ENCODE measurements at regions not wholly inside any gene's neighbourhood (a gene's known extent, or its start where the extent isn't known, plus 50 kb on each side); places are given as distances from the start of the nearest gene placed in this dataset.

- H3K9me3 Mint-ChIP-seq: no peaks in the 10 kb centered on the region
- no peaks in the 10 kb centered on the region for H3K36me3 Mint-ChIP-seq (ENCODE audit: low read depth)
- TF ChIP-seq CTCF (IDR thresholded peaks at IDR 0.05): no peak
- no peak overlapping the region for H3K27ac Mint-ChIP-seq
- DNase-seq: no peak
- H3K4me1 Mint-ChIP-seq (ENCODE audit: low read depth): peaks cover 13% of the 10 kb centered on the region
- H3K27me3 Mint-ChIP-seq (ENCODE audit: insufficient read depth): peaks cover 23% of the 10 kb centered on the region
- H3K4me3 Mint-ChIP-seq: no peak overlapping the region
Observed at GRCh38 chr6:44511126-44511525, 123.6 kb downstream of the CDC5L start.

GRCh38 chr6:44512868-44513741 is 125.6 kb downstream of the CDC5L start:
- Mint-ChIP-seq H3K27ac (no peak overlapping the region), H3K9me3 (peaks cover 4% of the 10 kb centered on the region), H3K36me3 (ENCODE audit: low read depth) (no peaks in the 10 kb centered on the region), H3K27me3 (ENCODE audit: insufficient read depth) (peaks cover 28% of the 10 kb centered on the region), H3K4me3 (no peak overlapping the region), H3K4me1 (ENCODE audit: low read depth) (peaks cover 13% of the 10 kb centered on the region)
- TF ChIP-seq CTCF (IDR thresholded peaks at IDR 0.05): no peak
- DNase-seq: no peak

DNA sequence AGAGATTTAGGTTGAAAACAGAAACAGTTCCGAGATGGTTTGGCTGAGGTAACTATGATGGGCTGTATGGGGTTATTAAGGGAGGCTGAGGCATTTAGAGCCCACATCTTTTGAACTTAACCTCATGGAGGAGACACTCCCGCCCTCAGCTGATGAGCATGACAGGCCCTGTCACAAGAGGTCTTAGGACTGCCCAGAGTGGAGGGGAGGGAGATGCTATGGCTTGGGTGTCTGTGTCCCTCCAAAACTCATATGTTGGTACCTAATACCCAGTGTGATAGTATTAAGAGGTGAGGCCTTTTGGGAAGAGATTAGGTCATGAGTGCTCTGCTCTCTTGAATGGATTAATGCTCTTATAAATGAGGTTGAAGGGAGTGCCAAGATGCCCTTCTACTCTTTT is 126.6 kb downstream of the CDC5L start:
- peaks cover 13% of the 10 kb centered on the region for H3K9me3 Mint-ChIP-seq
- H3K4me3 Mint-ChIP-seq: no peak overlapping the region
- no peak for DNase-seq
- TF ChIP-seq CTCF (IDR thresholded peaks at IDR 0.05): no peak
- no peaks in the 10 kb centered on the region for H3K36me3 Mint-ChIP-seq (ENCODE audit: low read depth)
- no peak overlapping the region for H3K27ac Mint-ChIP-seq
- H3K27me3 Mint-ChIP-seq (ENCODE audit: insufficient read depth): peaks cover 31% of the 10 kb centered on the region
- peaks cover 3% of the 10 kb centered on the region for H3K4me1 Mint-ChIP-seq (ENCODE audit: low read depth)

- H3K27me3 Mint-ChIP-seq (ENCODE audit: insufficient read depth): peaks cover 29% of the 10 kb centered on the region
- H3K9me3 Mint-ChIP-seq: peaks cover 17% of the 10 kb centered on the region
- H3K4me1 Mint-ChIP-seq (ENCODE audit: low read depth): no peaks in the 10 kb centered on the region
- TF ChIP-seq CTCF (IDR thresholded peaks at IDR 0.05): no peak
- DNase-seq: no peak
- no peaks in the 10 kb centered on the region for H3K36me3 Mint-ChIP-seq (ENCODE audit: low read depth)
- no peak overlapping the region for H3K4me3 Mint-ChIP-seq
- no peak overlapping the region for H3K27ac Mint-ChIP-seq
Observed at GRCh38 chr6:44514576-44515193, 127.2 kb downstream of the CDC5L start.

GRCh38 chr6:44522871-44523270 is 135.4 kb downstream of the CDC5L start:
- Mint-ChIP-seq H3K9me3 (peaks cover 34% of the 10 kb centered on the region), H3K4me1 (ENCODE audit: low read depth) (no peaks in the 10 kb centered on the region), H3K27me3 (ENCODE audit: insufficient read depth) (peaks cover 15% of the 10 kb centered on the region), H3K4me3 (no peak overlapping the region), H3K36me3 (ENCODE audit: low read depth) (no peaks in the 10 kb centered on the region), H3K27ac (no peak overlapping the region)
- no peak for TF ChIP-seq CTCF (IDR thresholded peaks at IDR 0.05)
- no peak for DNase-seq
